HG03378 (cell line): ENCODE measurements at regions not wholly inside any gene's neighbourhood (a gene's known extent, or its start where the extent isn't known, plus 50 kb on each side); places are given as distances from the start of the nearest gene placed in this dataset.

Source experiments
- ATAC-seq: cut with Tn5 transposase; IDR thresholded peaks from one replicate; pipeline ENCODE4 v1.9.1; 2021; ENCODE audit warnings: mild to moderate bottlenecking, moderate library complexity; ENCODE audit not compliant: unreplicated experiment

GRCh38 chr17:33511670-33512069, 218.6 kb upstream of the ASIC2 start:
- no peak for ATAC-seq

DNA sequence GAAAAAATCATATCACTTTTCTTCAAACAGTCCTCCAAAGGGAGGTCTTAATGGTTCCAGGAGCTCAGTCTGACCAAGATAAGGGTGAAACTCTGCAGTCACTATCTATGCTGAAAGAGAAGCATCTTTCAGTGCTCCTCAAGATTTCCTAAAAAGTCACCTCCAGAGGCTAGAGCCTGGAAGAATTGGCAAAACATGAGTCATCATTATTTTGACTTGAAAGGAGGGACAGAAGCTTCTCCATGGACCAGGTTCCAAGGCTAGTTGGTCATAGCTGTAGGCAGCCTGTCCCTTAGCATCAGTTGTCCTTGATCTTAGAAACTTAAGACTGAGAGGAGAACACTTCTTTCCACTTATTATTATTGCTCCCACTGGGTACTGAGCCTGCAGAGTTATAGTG, 219.0 kb upstream of the ASIC2 start:
- no peak for ATAC-seq

GRCh38 chr17:33513769-33514168, 220.7 kb upstream of the ASIC2 start:
- ATAC-seq: no peak

DNA sequence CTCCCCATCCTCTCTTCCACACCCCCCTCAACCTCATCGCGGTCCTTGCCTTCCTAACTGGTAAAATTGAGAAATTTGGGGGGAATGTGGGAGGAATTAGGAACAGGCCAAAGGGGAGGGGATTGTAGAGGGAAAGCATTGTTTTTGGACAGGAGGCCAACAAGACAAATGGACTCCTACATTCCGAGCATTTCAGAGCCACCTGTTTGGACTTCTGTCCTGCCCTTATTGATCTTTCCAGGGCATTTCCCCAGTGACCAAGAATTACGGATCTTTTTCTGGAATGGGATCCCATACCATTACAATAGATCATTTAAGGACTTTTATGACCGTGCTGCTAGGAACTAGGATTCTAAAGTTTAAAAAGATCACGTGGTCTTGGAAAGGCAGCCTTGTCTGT, 221.3 kb upstream of the ASIC2 start:
- no peak for ATAC-seq

DNA sequence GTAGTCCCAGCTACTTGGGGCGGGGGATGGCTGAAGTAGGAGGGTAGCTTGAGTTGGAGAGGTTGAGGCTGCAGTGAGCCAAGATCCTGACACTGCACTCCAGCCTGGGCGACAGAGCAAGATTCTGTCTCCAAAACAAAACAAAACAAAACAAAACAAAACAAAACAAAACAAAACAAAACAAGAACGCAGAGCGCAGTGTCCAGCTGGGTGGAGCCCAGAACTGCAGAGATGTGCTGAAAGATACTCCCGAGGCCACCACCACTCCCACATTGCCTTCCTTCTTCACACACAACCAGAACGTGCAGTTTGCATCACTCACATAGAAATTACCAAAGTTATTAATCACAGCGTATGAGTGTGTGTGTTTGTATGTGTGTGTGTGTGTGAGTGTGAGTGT, 222.9 kb upstream of the ASIC2 start:
- ATAC-seq: no peak

DNA sequence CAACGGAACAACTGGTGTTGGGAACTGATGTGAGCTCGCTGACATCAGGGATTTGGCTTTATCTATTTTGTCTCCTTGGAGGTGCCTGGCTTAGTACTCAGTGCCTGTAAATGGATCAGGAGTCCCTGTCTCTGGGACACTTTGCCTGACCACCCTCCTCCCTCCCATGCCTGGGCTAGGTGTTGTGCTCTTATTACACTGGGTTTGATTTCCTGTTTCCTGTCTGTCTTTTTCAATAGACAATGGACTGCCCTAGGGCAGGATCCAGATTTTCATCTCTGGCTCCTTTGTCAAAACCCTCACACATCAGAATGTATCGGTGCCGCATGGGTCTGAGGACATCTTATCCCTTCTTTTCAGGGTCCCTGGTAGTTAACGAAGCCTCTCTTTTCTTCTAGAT, 223.6 kb upstream of the ASIC2 start:
- no peak for ATAC-seq

DNA sequence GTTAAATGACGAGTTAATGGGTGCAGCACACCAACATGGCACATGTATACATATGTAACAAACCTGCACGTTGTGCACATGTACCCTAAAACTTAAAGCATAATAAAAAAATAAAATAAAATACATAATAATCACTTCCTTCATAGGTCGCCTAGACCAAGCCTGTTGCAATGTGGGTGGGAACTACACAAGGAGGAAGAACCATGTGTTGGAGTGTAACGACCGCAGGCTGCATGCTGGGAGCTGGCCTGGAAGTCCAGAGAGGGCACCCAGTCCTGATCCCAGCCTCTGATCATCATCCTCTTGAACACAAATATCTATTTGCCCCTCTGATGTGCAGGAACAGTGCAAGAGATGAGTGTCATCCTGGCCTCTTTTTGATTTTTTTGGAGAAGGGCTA, 224.7 kb upstream of the ASIC2 start:
- no peak for ATAC-seq

DNA sequence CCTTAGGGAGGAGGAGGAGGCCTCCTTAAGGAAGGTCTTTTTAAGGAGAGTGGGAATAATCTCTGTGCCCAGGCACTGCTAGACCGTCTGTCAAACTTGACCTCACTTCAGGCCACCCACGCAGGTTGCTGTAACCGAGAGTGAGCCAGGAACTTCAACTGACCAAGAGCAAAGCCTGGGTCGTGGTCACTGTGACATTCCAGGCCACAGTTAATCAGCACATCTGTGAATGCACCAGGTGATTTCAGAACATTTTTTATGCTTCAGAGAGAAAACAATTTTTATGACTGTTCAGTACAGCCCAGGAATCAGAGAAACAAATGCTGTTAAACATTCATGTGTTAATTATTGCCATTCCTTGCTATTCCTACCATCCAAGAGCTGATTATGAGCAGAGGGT, 226.6 kb upstream of the ASIC2 start:
- no peak for ATAC-seq

- no peak for ATAC-seq
Observed at GRCh38 chr17:33520426-33521330, 227.6 kb upstream of the ASIC2 start.

DNA sequence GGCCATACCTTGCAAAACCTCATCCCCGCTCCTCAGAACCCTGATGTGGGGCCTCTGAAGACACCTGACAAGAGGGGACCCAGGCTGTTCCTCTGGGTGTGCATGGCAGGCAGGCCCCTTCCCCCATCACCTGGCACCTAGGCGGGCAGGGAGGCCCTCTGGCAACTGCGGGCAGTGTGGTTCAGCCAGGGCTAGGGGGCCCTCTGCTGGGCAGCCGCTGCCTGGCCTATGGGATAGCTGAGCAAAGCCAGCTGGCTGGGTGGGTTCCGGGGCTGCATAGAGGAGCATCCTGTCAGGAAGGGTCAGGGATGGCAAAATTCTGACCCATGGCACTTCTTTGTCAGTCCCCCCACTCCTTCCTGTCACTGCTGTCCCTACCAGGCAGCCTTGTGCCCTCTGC, 228.7 kb upstream of the ASIC2 start:
- no peak for ATAC-seq

- ATAC-seq: no peak
Observed at GRCh38 chr17:33522623-33523022, 229.5 kb upstream of the ASIC2 start.

- ATAC-seq: no peak
Observed at GRCh38 chr17:33523577-33523981, 230.5 kb upstream of the ASIC2 start.

GRCh38 chr17:33525186-33525585, 232.1 kb upstream of the ASIC2 start:
- ATAC-seq: no peak

- ATAC-seq: no peak
Observed at GRCh38 chr17:33526717-33527116, 233.6 kb upstream of the ASIC2 start.

- no peak for ATAC-seq
Observed at GRCh38 chr17:33527290-33527689, 234.2 kb upstream of the ASIC2 start.

DNA sequence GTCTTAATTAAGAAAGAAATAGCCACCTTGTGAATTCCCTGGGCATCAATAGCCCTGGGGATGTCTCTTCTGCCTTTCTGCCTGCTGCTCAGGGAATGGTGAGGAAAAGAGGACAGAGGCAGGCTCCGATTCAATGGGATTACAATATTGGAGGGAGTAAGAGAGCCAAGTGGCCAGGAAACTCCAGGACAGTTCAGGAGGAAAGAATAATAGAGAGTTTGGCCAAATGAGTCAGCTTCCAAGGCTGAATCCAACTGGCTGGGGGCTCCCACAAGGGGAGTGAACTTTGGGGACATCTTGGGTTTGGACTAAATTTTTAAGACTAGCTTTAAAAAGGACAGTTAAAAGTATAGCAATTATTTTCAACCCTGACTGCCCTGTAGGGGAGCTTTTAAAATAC, 235.8 kb upstream of the ASIC2 start:
- ATAC-seq: no peak

DNA sequence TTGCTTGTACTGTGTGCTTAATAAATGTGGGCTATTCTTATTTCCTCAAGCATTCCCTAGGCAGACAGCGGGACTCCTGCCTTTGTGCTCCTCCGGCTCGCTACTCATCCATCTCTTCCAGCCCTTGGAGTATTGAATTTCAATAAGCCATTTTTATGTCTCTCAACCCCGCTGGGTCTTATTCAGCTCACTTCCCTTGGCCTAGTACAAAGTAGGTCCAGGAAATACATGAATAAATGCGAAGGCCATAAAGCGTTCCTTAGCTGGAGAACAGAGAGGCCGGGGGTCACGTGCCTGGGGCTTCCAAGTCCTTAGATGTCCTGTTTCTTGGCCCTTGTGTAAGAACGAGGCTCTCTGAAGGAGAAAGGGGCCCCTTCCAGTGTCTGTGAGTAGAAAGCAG, 236.7 kb upstream of the ASIC2 start:
- ATAC-seq: no peak

DNA sequence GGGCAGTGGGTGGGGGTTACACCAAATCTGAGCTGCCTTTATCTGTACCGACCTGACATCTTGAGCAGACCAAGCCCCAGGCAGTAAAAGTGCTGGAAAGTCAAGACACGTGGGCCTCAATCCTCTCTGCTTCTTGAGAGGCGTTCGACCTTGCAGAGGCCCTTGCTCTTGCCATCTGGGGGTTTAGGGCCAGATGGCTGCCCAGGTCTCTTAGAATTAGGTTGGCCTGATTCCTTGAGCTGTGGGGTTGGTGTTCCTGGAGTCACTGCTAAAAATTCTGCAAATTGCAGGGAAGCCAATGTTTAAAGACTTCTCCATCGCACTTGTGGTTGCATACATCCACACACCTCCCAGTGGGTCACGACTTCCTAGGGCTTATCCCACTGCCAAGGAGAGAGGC, 238.2 kb upstream of the ASIC2 start:
- ATAC-seq: no peak

DNA sequence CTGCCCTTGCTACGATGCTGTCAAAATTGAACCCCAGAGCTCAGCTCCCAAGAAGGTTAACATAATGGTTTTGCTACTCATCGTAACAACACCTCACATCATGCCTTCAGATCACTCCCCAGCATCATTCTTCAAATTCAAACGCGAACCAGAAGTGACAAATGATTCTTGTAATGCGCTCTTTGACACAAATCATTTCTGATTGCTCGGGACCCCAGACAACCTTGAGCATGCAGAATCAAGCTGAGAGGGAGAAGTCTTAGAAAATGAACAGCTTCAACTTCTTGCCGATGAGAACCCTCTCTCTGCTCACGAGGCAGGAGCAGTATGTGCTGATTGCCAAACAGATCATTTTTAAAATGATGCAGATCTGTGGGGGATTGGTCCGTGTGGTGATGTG, 241.0 kb upstream of the ASIC2 start:
- no peak for ATAC-seq

DNA sequence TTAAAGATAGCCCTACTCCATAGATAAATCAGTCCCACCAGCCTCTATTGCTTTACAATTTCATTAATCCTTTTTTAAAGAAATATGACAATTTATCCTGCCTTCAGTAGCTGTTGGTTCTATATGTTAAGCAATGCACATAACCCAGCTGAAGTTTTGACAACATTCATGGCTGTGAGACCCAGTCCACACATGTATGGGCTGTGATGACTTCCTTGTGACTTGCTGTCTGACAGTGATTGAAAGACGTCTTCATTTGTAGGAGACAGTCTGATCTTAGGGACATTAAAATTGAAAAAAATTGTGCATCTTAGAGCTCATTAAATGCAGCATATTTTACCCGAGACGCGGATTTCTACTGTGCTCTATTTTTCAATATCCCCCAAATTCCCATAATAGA, 252.0 kb upstream of the ASIC2 start:
- no peak for ATAC-seq

DNA sequence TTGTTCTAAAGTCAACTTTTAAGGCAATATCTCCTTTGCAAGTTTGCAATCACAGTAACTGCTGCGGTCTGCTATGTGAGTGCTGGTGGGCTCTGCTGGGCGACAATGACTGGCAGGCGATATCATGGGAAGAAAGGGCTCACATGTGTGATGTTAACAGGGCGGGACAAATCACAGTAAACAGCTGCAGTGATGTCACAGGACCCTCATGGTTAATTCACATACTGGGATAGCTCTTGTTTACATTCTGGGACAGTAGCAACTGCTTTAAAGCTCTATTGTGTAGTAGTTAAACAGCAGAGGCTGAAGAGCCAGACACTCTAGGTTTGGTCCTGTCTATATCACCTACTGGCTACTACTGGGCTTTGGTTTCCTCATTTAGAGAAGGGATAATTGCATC, 257.2 kb upstream of the ASIC2 start:
- ATAC-seq: no peak

DNA sequence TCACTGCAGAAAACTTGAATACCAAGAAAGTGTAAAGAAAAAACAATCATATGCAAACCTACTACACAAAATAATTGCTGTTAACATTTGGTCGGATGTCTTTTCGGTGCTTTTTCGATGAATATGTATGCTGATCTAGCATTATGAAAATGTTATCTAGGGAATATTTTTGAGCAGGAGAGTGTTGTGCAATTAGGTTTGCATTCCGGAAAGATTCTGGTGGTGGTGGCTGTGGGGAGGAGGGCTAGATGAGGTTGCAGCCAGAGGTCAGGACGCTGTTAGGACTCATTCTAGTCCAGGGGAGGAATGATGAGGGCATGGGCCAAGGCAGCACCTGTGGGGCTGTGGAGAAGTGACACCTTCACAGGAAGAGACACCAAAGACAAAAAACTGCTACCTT, 258.0 kb upstream of the ASIC2 start:
- no peak for ATAC-seq

GRCh38 chr17:33551911-33552310, 258.8 kb upstream of the ASIC2 start:
- ATAC-seq: no peak
